ENCODE measurements at regions not wholly inside any gene's neighbourhood (a gene's known extent, or its start where the extent isn't known, plus 50 kb on each side); places are given as distances from the start of the nearest gene placed in this dataset.

DNA sequence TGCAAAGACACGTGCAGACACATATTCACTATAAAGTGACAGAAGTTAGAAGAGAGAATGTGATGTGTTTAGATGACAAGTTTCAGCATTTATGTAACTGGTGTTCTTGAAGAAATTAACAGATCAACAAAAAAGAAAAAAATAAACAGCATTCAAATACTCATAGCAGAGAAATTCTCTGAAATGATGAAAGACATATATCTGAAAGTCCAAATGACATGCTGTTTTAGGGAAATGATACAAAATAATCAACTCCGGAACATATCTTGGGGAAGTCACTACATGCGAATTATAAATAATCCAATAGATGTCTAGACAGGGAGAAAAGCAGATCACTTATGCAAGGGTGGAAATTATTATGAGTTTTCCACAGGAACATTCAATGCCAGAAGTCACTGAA, 146.0 kb downstream of the SPANXN4 start:
- H3K9me3 ChIP-seq (replicated peaks; ENCODE audit: low read length), result no peaks in the 10 kb centered on the region
- no peak overlapping the region for H3K9ac ChIP-seq (ENCODE audit: low read depth, low read length)
- H3K4me3 ChIP-seq (ENCODE audit: low read length), result no peak overlapping the region
- H3K27me3 ChIP-seq (ENCODE audit: control insufficient read depth, insufficient read depth, low read length), result no peaks in the 10 kb centered on the region
- no peak overlapping the region for H3K4me2 ChIP-seq (ENCODE audit: low read length)
- H3K4me1 ChIP-seq (ENCODE audit: control insufficient read depth, insufficient read depth, low read length), result no peaks in the 10 kb centered on the region
- H3K36me3 ChIP-seq (ENCODE audit: insufficient read depth, low read length), result no peaks in the 10 kb centered on the region

DNA sequence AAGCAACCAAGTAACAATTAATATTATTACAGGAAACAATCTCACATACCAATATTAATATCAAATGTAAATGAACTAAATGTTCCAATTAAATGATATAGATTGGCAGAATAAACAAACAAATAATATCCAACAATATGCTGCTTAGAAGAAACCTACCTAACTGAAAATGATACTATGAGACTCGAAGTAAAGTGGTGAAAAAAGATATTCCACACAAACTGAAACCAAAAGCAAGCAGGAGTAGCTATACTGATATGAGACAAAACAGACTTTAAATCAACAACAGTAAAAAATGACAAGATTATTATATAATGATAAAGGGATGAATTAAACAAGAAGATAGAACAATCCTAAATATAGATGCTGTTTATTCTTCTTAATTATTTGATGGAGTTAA, 140.1 kb downstream of the SPANXN4 start:
- Histone ChIP-seq H3K27me3 (ENCODE audit: control insufficient read depth, insufficient read depth, low read length) (no peaks in the 10 kb centered on the region), H3K9me3 (replicated peaks; ENCODE audit: low read length) (no peaks in the 10 kb centered on the region), H3K4me2 (ENCODE audit: low read length) (no peak overlapping the region), H3K4me1 (ENCODE audit: control insufficient read depth, insufficient read depth, low read length) (no peaks in the 10 kb centered on the region), H3K9ac (ENCODE audit: low read depth, low read length) (no peak overlapping the region), H3K4me3 (ENCODE audit: low read length) (no peak overlapping the region), H3K36me3 (ENCODE audit: insufficient read depth, low read length) (no peaks in the 10 kb centered on the region)

DNA sequence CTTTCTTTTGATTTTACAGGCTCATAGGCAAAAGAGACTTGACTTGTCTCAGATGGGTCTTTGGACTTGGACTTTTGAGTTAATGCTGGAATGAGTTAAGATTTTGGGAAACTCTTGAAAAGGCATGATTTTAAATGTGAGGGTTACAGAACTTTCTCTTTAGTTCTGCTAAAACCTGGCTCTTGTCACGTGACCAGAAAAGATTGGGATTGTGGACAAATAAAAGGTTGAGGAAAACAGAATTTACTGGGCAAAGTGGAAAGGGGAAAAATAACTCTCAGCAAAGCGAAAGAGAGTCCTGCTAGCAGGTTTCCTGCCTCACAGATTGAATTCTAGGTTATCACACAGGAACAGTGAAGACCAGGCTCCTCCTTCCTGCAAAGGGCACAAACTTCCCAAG, 114.0 kb downstream of the SPANXN4 start:
- Histone ChIP-seq H3K27me3 (ENCODE audit: control insufficient read depth, insufficient read depth, low read length) (no peaks in the 10 kb centered on the region), H3K4me1 (ENCODE audit: control insufficient read depth, insufficient read depth, low read length) (no peaks in the 10 kb centered on the region), H3K36me3 (ENCODE audit: insufficient read depth, low read length) (no peaks in the 10 kb centered on the region), H3K9ac (ENCODE audit: low read depth, low read length) (no peak overlapping the region), H3K4me3 (ENCODE audit: low read length) (no peak overlapping the region), H3K4me2 (ENCODE audit: low read length) (no peak overlapping the region), H3K9me3 (replicated peaks; ENCODE audit: low read length) (no peaks in the 10 kb centered on the region)

GRCh38 chrX:143121477-143121876, 95.7 kb downstream of the SPANXN4 start:
- H3K9me3 ChIP-seq (replicated peaks; ENCODE audit: low read length), result no peaks in the 10 kb centered on the region
- H3K27me3 ChIP-seq (ENCODE audit: control insufficient read depth, insufficient read depth, low read length), result no peaks in the 10 kb centered on the region
- H3K9ac ChIP-seq (ENCODE audit: low read depth, low read length), result no peak overlapping the region
- H3K36me3 ChIP-seq (ENCODE audit: insufficient read depth, low read length), result no peaks in the 10 kb centered on the region
- no peaks in the 10 kb centered on the region for H3K4me1 ChIP-seq (ENCODE audit: control insufficient read depth, insufficient read depth, low read length)
- no peak overlapping the region for H3K4me3 ChIP-seq (ENCODE audit: low read length)
- no peak overlapping the region for H3K4me2 ChIP-seq (ENCODE audit: low read length)

- Histone ChIP-seq H3K4me3 (ENCODE audit: low read length) (no peak overlapping the region), H3K27me3 (ENCODE audit: control insufficient read depth, insufficient read depth, low read length) (no peaks in the 10 kb centered on the region), H3K9me3 (replicated peaks; ENCODE audit: low read length) (no peaks in the 10 kb centered on the region), H3K36me3 (ENCODE audit: insufficient read depth, low read length) (no peaks in the 10 kb centered on the region), H3K9ac (ENCODE audit: low read depth, low read length) (no peak overlapping the region), H3K4me2 (ENCODE audit: low read length) (no peak overlapping the region), H3K4me1 (ENCODE audit: control insufficient read depth, insufficient read depth, low read length) (no peaks in the 10 kb centered on the region)
Measured at GRCh38 chrX:143115466-143115865, 89.7 kb downstream of the SPANXN4 start.

DNA sequence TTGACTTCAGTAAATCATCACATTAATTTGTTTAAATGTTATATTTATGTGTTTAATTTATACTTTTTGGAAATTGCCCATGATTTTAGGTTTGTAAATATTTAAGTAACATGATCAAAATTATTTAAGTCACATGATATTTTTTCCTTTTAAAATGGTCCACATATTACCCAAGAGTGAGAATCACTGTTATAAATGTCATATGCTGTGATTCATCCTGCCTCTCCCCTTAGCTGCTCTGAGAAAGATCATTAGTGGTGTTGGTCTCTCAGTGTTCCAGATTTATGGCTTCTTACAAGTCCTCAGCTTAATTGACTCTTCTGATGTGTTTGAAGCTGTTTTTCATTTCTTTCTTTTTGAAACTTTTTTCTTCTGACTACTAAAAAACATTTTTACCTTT, 70.1 kb downstream of the SPANXN4 start:
- no peaks in the 10 kb centered on the region for H3K27me3 ChIP-seq (ENCODE audit: control insufficient read depth, insufficient read depth, low read length)
- no peak overlapping the region for H3K4me3 ChIP-seq (ENCODE audit: low read length)
- H3K9me3 ChIP-seq (replicated peaks; ENCODE audit: low read length), result no peaks in the 10 kb centered on the region
- H3K9ac ChIP-seq (ENCODE audit: low read depth, low read length), result no peak overlapping the region
- H3K4me2 ChIP-seq (ENCODE audit: low read length), result no peak overlapping the region
- H3K4me1 ChIP-seq (ENCODE audit: control insufficient read depth, insufficient read depth, low read length), result no peaks in the 10 kb centered on the region
- H3K36me3 ChIP-seq (ENCODE audit: insufficient read depth, low read length), result no peaks in the 10 kb centered on the region

GRCh38 chrX:143095321-143095720, 69.6 kb downstream of the SPANXN4 start:
- Histone ChIP-seq H3K4me3 (ENCODE audit: low read length) (no peak overlapping the region), H3K9me3 (replicated peaks; ENCODE audit: low read length) (no peaks in the 10 kb centered on the region), H3K4me2 (ENCODE audit: low read length) (no peak overlapping the region), H3K9ac (ENCODE audit: low read depth, low read length) (no peak overlapping the region), H3K4me1 (ENCODE audit: control insufficient read depth, insufficient read depth, low read length) (no peaks in the 10 kb centered on the region), H3K27me3 (ENCODE audit: control insufficient read depth, insufficient read depth, low read length) (no peaks in the 10 kb centered on the region), H3K36me3 (ENCODE audit: insufficient read depth, low read length) (no peaks in the 10 kb centered on the region)

GRCh38 chrX:143094417-143095023, 68.8 kb downstream of the SPANXN4 start:
- no peak overlapping the region for H3K9ac ChIP-seq (ENCODE audit: low read depth, low read length)
- H3K36me3 ChIP-seq (ENCODE audit: insufficient read depth, low read length), result no peaks in the 10 kb centered on the region
- no peak overlapping the region for H3K4me2 ChIP-seq (ENCODE audit: low read length)
- H3K4me3 ChIP-seq (ENCODE audit: low read length), result no peak overlapping the region
- no peaks in the 10 kb centered on the region for H3K4me1 ChIP-seq (ENCODE audit: control insufficient read depth, insufficient read depth, low read length)
- no peaks in the 10 kb centered on the region for H3K27me3 ChIP-seq (ENCODE audit: control insufficient read depth, insufficient read depth, low read length)
- peaks cover 2% of the 10 kb centered on the region for H3K9me3 ChIP-seq (replicated peaks; ENCODE audit: low read length)

All from skeletal muscle satellite cell (primary cell).